ENCODE measurements at regions not wholly inside any gene's neighbourhood (a gene's known extent, or its start where the extent isn't known, plus 50 kb on each side); places are given as distances from the start of the nearest gene placed in this dataset.

GRCh38 chr10:128568990-128569945 is 443.0 kb upstream of the MKI67 start:
- no peak for DNase-seq (ENCODE audit: extremely low spot score, unreplicated experiment)
- TF ChIP-seq, protein P1, sequence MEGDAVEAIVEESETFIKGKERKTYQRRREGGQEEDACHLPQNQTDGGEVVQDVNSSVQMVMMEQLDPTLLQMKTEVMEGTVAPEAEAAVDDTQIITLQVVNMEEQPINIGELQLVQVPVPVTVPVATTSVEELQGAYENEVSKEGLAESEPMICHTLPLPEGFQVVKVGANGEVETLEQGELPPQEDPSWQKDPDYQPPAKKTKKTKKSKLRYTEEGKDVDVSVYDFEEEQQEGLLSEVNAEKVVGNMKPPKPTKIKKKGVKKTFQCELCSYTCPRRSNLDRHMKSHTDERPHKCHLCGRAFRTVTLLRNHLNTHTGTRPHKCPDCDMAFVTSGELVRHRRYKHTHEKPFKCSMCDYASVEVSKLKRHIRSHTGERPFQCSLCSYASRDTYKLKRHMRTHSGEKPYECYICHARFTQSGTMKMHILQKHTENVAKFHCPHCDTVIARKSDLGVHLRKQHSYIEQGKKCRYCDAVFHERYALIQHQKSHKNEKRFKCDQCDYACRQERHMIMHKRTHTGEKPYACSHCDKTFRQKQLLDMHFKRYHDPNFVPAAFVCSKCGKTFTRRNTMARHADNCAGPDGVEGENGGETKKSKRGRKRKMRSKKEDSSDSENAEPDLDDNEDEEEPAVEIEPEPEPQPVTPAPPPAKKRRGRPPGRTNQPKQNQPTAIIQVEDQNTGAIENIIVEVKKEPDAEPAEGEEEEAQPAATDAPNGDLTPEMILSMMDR (conservative IDR thresholded peaks at IDR 0.05) = no peak
- no peak overlapping the region for H3K4me3 Mint-ChIP-seq
- H3K36me3 Mint-ChIP-seq = no peaks in the 10 kb centered on the region
- peaks cover 21% of the 10 kb centered on the region for H3K4me1 Mint-ChIP-seq (ENCODE audit: unreplicated experiment)
- no peak overlapping the region for H3K27ac Mint-ChIP-seq
- H3K9me3 Mint-ChIP-seq = no peaks in the 10 kb centered on the region
- H3K27me3 Mint-ChIP-seq = peaks cover 42% of the 10 kb centered on the region

DNA sequence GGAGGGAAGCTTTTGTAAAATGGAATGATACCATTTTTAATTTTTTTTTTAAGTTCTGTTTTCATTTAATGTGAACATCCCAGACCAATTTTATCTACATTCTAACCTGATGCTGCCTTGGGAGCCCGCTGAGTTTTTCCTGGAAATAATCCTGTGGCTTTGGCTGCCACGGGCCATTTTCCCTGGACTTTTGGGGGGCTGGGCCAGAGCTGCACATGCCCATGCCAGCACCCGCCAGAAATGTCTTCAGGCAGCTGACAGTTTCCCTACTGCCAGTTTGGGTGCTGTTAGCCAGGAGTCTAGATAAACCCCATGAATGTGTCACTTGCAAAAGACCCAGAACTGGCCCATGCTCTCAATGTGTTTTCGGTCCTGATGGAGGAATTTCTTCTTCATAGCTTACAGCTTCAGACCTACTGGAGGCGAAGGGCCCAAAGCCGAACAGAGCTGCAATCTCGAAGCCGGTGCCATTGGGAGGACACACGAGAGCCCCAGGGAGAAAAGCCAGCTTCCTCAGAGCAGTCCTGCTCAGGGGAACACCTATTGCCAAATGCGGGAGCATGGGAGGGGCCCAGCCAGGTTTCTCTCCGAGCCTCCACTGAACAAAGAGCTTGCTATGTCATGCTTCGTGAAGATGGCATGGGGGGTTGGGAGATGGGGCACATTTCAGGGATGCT is 444.2 kb upstream of the MKI67 start:
- Mint-ChIP-seq H3K4me1 (ENCODE audit: unreplicated experiment) (peaks cover 30% of the 10 kb centered on the region), H3K36me3 (no peaks in the 10 kb centered on the region), H3K27ac (no peak overlapping the region), H3K4me3 (no peak overlapping the region), H3K27me3 (peaks cover 51% of the 10 kb centered on the region), H3K9me3 (no peaks in the 10 kb centered on the region)
- TF ChIP-seq, protein P1 (conservative IDR thresholded peaks at IDR 0.05) = no peak
- no peak for DNase-seq (ENCODE audit: extremely low spot score, unreplicated experiment)

DNA sequence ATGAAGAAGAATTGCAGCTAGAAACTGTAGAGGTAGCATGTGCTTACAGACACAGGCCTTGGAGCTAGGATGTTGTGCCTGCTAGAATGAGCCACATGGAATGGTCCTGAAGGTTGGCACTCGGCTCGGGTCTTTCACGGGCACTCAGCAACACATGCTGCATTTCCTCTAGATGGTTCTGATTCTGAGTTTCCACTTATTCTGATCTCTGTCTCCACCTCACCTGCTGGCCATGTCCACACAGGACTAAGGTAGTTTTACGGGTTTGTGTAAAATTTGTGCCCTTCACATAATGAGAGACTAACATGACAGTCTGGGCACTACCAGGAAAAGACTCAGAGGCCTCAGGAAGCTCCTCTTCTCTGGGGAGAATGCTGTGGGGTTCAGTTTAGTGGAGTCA is 444.8 kb upstream of the MKI67 start:
- Mint-ChIP-seq H3K36me3 (no peaks in the 10 kb centered on the region), H3K27me3 (peaks cover 56% of the 10 kb centered on the region), H3K4me1 (ENCODE audit: unreplicated experiment) (peaks cover 35% of the 10 kb centered on the region), H3K27ac (no peak overlapping the region), H3K4me3 (no peak overlapping the region), H3K9me3 (peaks cover 4% of the 10 kb centered on the region)
- no peak for DNase-seq (ENCODE audit: extremely low spot score, unreplicated experiment)
- TF ChIP-seq, protein P1 (conservative IDR thresholded peaks at IDR 0.05) = no peak

GRCh38 chr10:128571745-128572144 is 445.5 kb upstream of the MKI67 start:
- no peak for DNase-seq (ENCODE audit: extremely low spot score, unreplicated experiment)
- no peak overlapping the region for H3K4me3 Mint-ChIP-seq
- H3K36me3 Mint-ChIP-seq = no peaks in the 10 kb centered on the region
- H3K9me3 Mint-ChIP-seq = peaks cover 4% of the 10 kb centered on the region
- TF ChIP-seq, protein P1 (conservative IDR thresholded peaks at IDR 0.05) = peak; percentile 28
- H3K27ac Mint-ChIP-seq = peak overlapping the region; percentile 14
- H3K4me1 Mint-ChIP-seq (ENCODE audit: unreplicated experiment) = peaks cover 36% of the 10 kb centered on the region
- peaks cover 56% of the 10 kb centered on the region for H3K27me3 Mint-ChIP-seq

- H3K4me3 Mint-ChIP-seq = no peak overlapping the region
- no peak for DNase-seq (ENCODE audit: extremely low spot score, unreplicated experiment)
- H3K27me3 Mint-ChIP-seq = peaks cover 52% of the 10 kb centered on the region
- peaks cover 41% of the 10 kb centered on the region for H3K4me1 Mint-ChIP-seq (ENCODE audit: unreplicated experiment)
- H3K27ac Mint-ChIP-seq = no peak overlapping the region
- H3K36me3 Mint-ChIP-seq = no peaks in the 10 kb centered on the region
- H3K9me3 Mint-ChIP-seq = peaks cover 8% of the 10 kb centered on the region
- TF ChIP-seq, protein P1 (conservative IDR thresholded peaks at IDR 0.05) = no peak
Measured at GRCh38 chr10:128572696-128573095, 446.5 kb upstream of the MKI67 start.

All from type B pancreatic cell (in vitro differentiated cells).